A549 (cell line): ENCODE measurements at regions not wholly inside any gene's neighbourhood (a gene's known extent, or its start where the extent isn't known, plus 50 kb on each side); places are given as distances from the start of the nearest gene placed in this dataset.
A peak's percentile ranks its signal among the peaks of the same experiment; 100 is the strongest.

Experiments
- ATAC-seq, 2 experiments: fragments of 200-7000 bp in 1 of 2; fragments of >200 bp in 1 of 2; cut with Nextera tagmentation in 1 of 2; cut with Tn5 transposase in 1 of 2; 3 replicates each; pipeline versions ENCODE4 v1.8.0 to v1.9.1; 2018 to 2020; ENCODE audit warnings: mild to moderate bottlenecking in 1 of 2, moderate library complexity in 1 of 2
- CTCF ChIA-PET: fragments of 300-600 bp; sonication (Branson Sonifier 250); formaldehyde crosslinking; extraction: SDS; loops from one replicate; lab custom pipeline; 2021; ENCODE audit warnings: antibody characterized with exemption, inconsistent platforms; lab: Yijun Ruan, JAX
- POLR2A ChIA-PET: fragments of 350-600 bp; formaldehyde crosslinking; extraction: SDS; loops from one replicate; lab custom pipeline; 2021; ENCODE audit warnings: antibody characterized with exemption, inconsistent platforms; lab: Yijun Ruan, JAX
- DNase-seq, 2 experiments: peaks; one replicate each; pipeline versions ENCODE4 v3.0.0 to v3.0.0-alpha.2; 2011 to 2016; ENCODE audit warnings: low read depth in 1 of 2, low spot score in 1 of 2
- FAIRE-seq: peaks from 2 replicates; lab custom pipeline; 2011; peaks lifted over from hg19 to GRCh38; lab: Jason Lieb, UNC
- H3K27ac ChIP-seq, 2 experiments: fragments of >200 bp; sonication (Bioruptor Twin); formaldehyde crosslinking; 3 replicates each; pipeline ENCODE4 v1.5.1; 2016 to 2017
- H3K4me1 ChIP-seq: fragments of >200 bp; sonication (Bioruptor Twin); formaldehyde crosslinking; 3 replicates; pipeline ENCODE4 v1.6.1; 2016
- H3K4me2 ChIP-seq: fragments of >200 bp; sonication (Bioruptor Twin); formaldehyde crosslinking; 3 replicates; pipeline ENCODE4 v1.6.1; 2016
- H3K4me3 ChIP-seq: fragments of >200 bp; sonication (Bioruptor Twin); formaldehyde crosslinking; 3 replicates; pipeline ENCODE4 v1.5.1; 2016
- H3K9me3 ChIP-seq: fragments of >200 bp; sonication (Bioruptor Twin); formaldehyde crosslinking; 3 replicates; pipeline ENCODE4 v1.6.1; 2016
- BCL3 ChIP-seq: fragments of >200 bp; sonication (Bioruptor Twin); formaldehyde crosslinking; IDR thresholded peaks from 3 replicates; pipeline ENCODE4 v1.6.1; 2016
- CBX2 ChIP-seq: fragments of 200-600 bp; sonication (generic); IDR thresholded peaks from 2 replicates; pipeline ENCODE4 v1.6.1; 2016; ENCODE audit warnings: low read depth, mild to moderate bottlenecking, borderline replicate concordance
- CHD2 ChIP-seq: fragments of 150-350 bp; IDR thresholded peaks from 2 replicates; pipeline ENCODE4 v1.6.1; 2014; ENCODE audit warnings: low read length; ENCODE audit not compliant: partially characterized antibody
- EP300 ChIP-seq, 2 experiments: fragments of >200 bp; sonication (Bioruptor Twin); formaldehyde crosslinking; IDR thresholded peaks; 2 replicates in 1 of 2; 3 replicates in 1 of 2; pipeline ENCODE4 v1.6.1; 2016 to 2017
- ESRRA ChIP-seq: fragments of 150-350 bp; IDR thresholded peaks from 2 replicates; pipeline ENCODE4 v1.6.1; 2014; ENCODE audit warnings: mild to moderate bottlenecking, low read length, borderline replicate concordance
- FOXS1 ChIP-seq: fragments of 250-450 bp; sonication (Bioruptor Pico); IDR thresholded peaks from 2 replicates; pipeline ENCODE4 v1.5.0; 2020; ENCODE audit warnings: mild to moderate bottlenecking, moderate library complexity
- HDAC2 ChIP-seq: fragments of 200-600 bp; sonication (generic); IDR thresholded peaks from 2 replicates; pipeline ENCODE4 v1.6.1; 2016
- HES2 ChIP-seq: fragments of >200 bp; sonication (Bioruptor Twin); formaldehyde crosslinking; IDR thresholded peaks from 2 replicates; pipeline ENCODE4 v1.6.1; 2016
- HEYL ChIP-seq: fragments of 250-450 bp; sonication (Bioruptor Pico); IDR thresholded peaks from 2 replicates; pipeline ENCODE4 v1.8.0; 2021; ENCODE audit warnings: mild to moderate bottlenecking, moderate library complexity
- MAFK ChIP-seq: fragments of 450-650 bp; IDR thresholded peaks from 2 replicates; pipeline ENCODE4 v1.6.1; 2014; ENCODE audit not compliant: partially characterized antibody
- NFE2L2 ChIP-seq: fragments of 150-350 bp; conservative IDR thresholded peaks from 2 replicates; pipeline ENCODE4 v1.6.1; 2014; ENCODE audit warnings: low read length
- NPAS2 ChIP-seq: fragments of 250-450 bp; sonication (Bioruptor Pico); IDR thresholded peaks from 2 replicates; pipeline ENCODE4 v1.8.0; 2022; ENCODE audit warnings: mild to moderate bottlenecking, moderate library complexity, borderline replicate concordance
- POLR2A ChIP-seq: IDR thresholded peaks from 2 replicates; pipeline ENCODE4 v1.6.1; 2012; ENCODE audit warnings: mild to moderate bottlenecking, low read length
- RCOR1 ChIP-seq: fragments of 150-350 bp; IDR thresholded peaks from 2 replicates; pipeline ENCODE4 v1.6.1; 2014; ENCODE audit warnings: antibody characterized with exemption, low read length, low read depth
- REST ChIP-seq: fragments of 200-600 bp; sonication (generic); IDR thresholded peaks from 2 replicates; pipeline ENCODE4 v1.6.1; 2016; ENCODE audit warnings: antibody characterized with exemption, mild to moderate bottlenecking, moderate library complexity
- USF2 ChIP-seq: fragments of 450-650 bp; IDR thresholded peaks from 2 replicates; pipeline ENCODE4 v1.6.1; 2014; ENCODE audit warnings: antibody characterized with exemption
- ZC3H11A ChIP-seq: fragments of 450-650 bp; IDR thresholded peaks from 2 replicates; pipeline ENCODE4 v1.6.1; 2014; ENCODE audit warnings: antibody characterized with exemption, mild to moderate bottlenecking
- ZNF302 ChIP-seq: fragments of 250-450 bp; sonication (Bioruptor Pico); IDR thresholded peaks from 2 replicates; pipeline ENCODE4 v1.9.0; 2021; ENCODE audit warnings: inconsistent platforms, mild to moderate bottlenecking, moderate library complexity
- WGBS: methylation state at CpG from one replicate; pipeline ENCODE4 v1.1.6; 2017; ENCODE audit errors: missing lambda C conversion rate; 5-methylcytosine and 5-hydroxymethylcytosine counted together
- TF ChIP-seq, protein P1 (sequence below): fragments of >200 bp; sonication (Bioruptor Twin); formaldehyde crosslinking; IDR thresholded peaks from 3 replicates; pipeline ENCODE4 v1.5.1; 2016

DNA sequence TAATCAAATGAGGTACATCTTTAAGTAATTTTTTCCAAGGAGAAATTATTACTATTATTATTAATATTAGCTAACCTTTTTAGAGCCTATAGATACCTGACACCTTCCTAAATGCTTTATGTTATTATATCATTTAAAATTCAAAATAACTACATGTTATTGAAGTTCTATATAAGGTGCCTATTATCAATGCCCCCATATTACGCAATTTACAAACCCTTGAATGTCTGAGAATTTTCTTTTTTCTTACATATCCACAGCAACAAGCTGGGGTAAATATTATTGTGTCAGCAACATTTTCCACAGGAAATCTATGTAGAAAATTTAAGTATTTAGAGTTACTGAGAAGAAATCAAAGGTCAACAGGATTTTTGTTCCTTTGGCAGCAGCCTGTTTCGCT lies 327.3 kb downstream of the NXPE2 start (continued):
- TF ChIP-seq HES2: no peak
- no peak for TF ChIP-seq RCOR1
- TF ChIP-seq ESRRA: no peak
- no peak for TF ChIP-seq USF2
- no peak for TF ChIP-seq HEYL (CRISPR knock-in tag)
- no peak for TF ChIP-seq ZC3H11A
- no peak for TF ChIP-seq NPAS2
- TF ChIP-seq, protein P1, sequence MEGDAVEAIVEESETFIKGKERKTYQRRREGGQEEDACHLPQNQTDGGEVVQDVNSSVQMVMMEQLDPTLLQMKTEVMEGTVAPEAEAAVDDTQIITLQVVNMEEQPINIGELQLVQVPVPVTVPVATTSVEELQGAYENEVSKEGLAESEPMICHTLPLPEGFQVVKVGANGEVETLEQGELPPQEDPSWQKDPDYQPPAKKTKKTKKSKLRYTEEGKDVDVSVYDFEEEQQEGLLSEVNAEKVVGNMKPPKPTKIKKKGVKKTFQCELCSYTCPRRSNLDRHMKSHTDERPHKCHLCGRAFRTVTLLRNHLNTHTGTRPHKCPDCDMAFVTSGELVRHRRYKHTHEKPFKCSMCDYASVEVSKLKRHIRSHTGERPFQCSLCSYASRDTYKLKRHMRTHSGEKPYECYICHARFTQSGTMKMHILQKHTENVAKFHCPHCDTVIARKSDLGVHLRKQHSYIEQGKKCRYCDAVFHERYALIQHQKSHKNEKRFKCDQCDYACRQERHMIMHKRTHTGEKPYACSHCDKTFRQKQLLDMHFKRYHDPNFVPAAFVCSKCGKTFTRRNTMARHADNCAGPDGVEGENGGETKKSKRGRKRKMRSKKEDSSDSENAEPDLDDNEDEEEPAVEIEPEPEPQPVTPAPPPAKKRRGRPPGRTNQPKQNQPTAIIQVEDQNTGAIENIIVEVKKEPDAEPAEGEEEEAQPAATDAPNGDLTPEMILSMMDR: no peak

GRCh38 chr11:115007851-115008250 lies 329.5 kb downstream of the NXPE2 start:
- Histone ChIP-seq H3K27ac (no peak overlapping the region), H3K4me2 (no peak overlapping the region), H3K4me3 (no peak overlapping the region), H3K9me3 (no peaks in the 10 kb centered on the region), H3K4me1 (no peaks in the 10 kb centered on the region)
- FAIRE-seq (no peak), DNase-seq (no peak), ATAC-seq (no peak)
- CTCF ChIA-PET: no interaction called here
- WGBS: 4% methylated on average over 2 of the region's 2 CpGs
- no peak for TF ChIP-seq CHD2
- TF ChIP-seq MAFK: peak; percentile 43
- TF ChIP-seq, all 56 proteins: peak for 1
- POLR2A ChIA-PET: no interaction called here

- H3K4me1 ChIP-seq: no peaks in the 10 kb centered on the region
- no peak for DNase-seq
- FAIRE-seq: no peak
- ChIA-PET POLR2A (no interaction called here), CTCF (no interaction called here)
- ATAC-seq: no peak
- no peak for TF ChIP-seq ZNF302 (CRISPR knock-in tag)
- no peak for TF ChIP-seq HDAC2
- TF ChIP-seq POLR2A: no peak
- no peak for TF ChIP-seq BCL3
- TF ChIP-seq NFE2L2: no peak
- no peak for TF ChIP-seq REST
- TF ChIP-seq CBX2: no peak
- no peak for TF ChIP-seq MAFK
- no peak for TF ChIP-seq EP300 (IDR thresholded peaks at IDR 0.05)
- no peak for TF ChIP-seq FOXS1 (CRISPR knock-in tag)
- no peak overlapping the region for H3K4me3 ChIP-seq
- no peaks in the 10 kb centered on the region for H3K9me3 ChIP-seq
- H3K27ac ChIP-seq: no peak overlapping the region
- WGBS: 5% methylated on average over 6 of the region's 6 CpGs
- H3K4me2 ChIP-seq: no peak overlapping the region
Measured at GRCh38 chr11:115008799-115009198, 330.5 kb downstream of the NXPE2 start.
